Stimulated activated CD4-positive, alpha-beta T cell treated with anti-CD3 and anti-CD28 coated beads, TNF-alpha, amount 100 ng/mL, for 24 hours (primary cell): ENCODE measurements at regions not wholly inside any gene's neighbourhood (a gene's known extent, or its start where the extent isn't known, plus 50 kb on each side); places are given as distances from the start of the nearest gene placed in this dataset.
"Not testable (repeated sequence)": the region's sequence is repeated elsewhere in the genome, so short reads cannot be mapped to it uniquely, and the experiment has no call there.

Experiments used
- DNase-seq, 3 experiments: peaks; one replicate each; pipeline ENCODE4 v3.0.0-alpha.2; 2020; ENCODE audit warnings: low read depth in 3 of 3

DNA sequence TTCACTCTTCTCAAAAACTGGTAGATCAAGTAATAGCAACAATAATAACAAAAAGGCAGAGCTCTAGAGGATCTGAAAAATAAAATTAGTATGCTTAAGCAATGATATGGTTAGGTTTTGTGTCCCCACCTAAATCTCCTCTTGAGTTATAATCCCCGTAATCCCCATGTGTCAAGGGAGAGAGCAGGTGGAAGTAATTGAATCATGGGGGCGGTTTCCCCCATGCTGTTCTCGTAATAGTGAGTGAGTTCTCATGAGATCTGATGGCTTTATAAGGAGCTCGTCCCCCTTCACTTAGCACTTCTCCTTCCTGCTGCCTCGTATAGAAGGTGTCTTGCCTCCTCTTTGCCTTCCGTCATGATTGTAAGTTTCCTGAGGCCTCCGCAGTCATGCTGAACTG, 60.2 kb upstream of the ABHD2 start:
- no peak for DNase-seq

GRCh38 chr15:89030311-89030710, 57.9 kb upstream of the ABHD2 start:
- DNase-seq, result no peak

DNA sequence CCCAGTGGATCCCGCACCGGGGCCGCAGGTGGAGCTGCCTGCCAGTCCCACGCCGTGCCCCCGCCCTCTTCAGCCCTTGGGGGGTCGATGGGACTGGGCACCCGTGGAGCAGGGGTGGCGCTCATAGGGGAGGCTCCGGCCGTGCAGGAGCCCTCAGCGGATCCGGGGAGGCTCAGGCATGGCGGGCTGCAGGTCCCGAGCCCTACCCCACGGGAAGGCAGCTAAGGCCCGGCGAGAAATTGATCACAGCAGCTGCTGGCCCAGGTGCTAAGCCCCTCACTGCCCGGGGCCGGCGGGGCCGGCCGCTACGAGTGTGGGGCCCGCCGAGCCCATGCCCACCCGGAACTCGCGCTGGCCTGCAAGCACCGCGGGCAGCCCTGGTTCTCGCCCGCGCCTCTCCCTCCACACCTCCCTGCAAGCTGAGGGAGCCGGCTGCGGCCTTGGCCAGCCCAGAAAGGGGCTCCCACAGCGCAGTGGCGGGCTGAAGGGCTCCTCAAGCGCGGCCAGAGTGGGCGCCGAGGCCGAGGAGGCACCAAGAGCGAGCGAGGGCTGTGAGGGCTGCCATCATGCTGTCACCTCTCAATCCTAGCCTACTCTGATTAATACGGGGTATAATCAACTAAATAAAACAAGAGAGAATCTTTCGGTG, 56.5 kb upstream of the ABHD2 start:
- not testable (repeated sequence) for DNase-seq

- DNase-seq, result no peak
Measured at GRCh38 chr15:89034305-89034704, 54.0 kb upstream of the ABHD2 start.

GRCh38 chr15:89035150-89035549, 53.1 kb upstream of the ABHD2 start:
- no peak for DNase-seq

GRCh38 chr15:89035658-89036057, 52.6 kb upstream of the ABHD2 start:
- DNase-seq, result no peak

- DNase-seq, result no peak
Measured at GRCh38 chr15:89038146-89038545, 50.1 kb upstream of the ABHD2 start.
